GM18861 (cell line): ENCODE measurements at regions not wholly inside any gene's neighbourhood (a gene's known extent, or its start where the extent isn't known, plus 50 kb on each side); places are given as distances from the start of the nearest gene placed in this dataset.
"Not testable (repeated sequence)": the region's sequence is repeated elsewhere in the genome, so short reads cannot be mapped to it uniquely, and the experiment has no call there.

Experiments
- ATAC-seq: cut with Tn5 transposase; IDR thresholded peaks from one replicate; pipeline ENCODE4 v1.9.1; 2021; ENCODE audit not compliant: unreplicated experiment

- ATAC-seq: no peak
These were observed 1207.6 kb downstream of the OTOL1 start for GRCh38 chr3:162704238-162704637.

- ATAC-seq: no peak
These were observed 1208.3 kb downstream of the OTOL1 start for GRCh38 chr3:162704799-162705385.

- ATAC-seq: not testable (repeated sequence)
These were observed 1211.8 kb downstream of the OTOL1 start for GRCh38 chr3:162708394-162708793.

- ATAC-seq: not testable (repeated sequence)
These were observed 1212.5 kb downstream of the OTOL1 start for GRCh38 chr3:162708942-162709706.

GRCh38 chr3:162710332-162711112 lies 1213.9 kb downstream of the OTOL1 start:
- ATAC-seq: no peak

GRCh38 chr3:162717074-162717473 lies 1220.5 kb downstream of the OTOL1 start:
- not testable (repeated sequence) for ATAC-seq

GRCh38 chr3:162718697-162719096 lies 1222.1 kb downstream of the OTOL1 start:
- no peak for ATAC-seq

- no peak for ATAC-seq
These were observed 1223.2 kb downstream of the OTOL1 start for GRCh38 chr3:162719684-162720341.

GRCh38 chr3:162721736-162722135 lies 1225.1 kb downstream of the OTOL1 start:
- ATAC-seq: no peak

GRCh38 chr3:162722337-162722736 lies 1225.7 kb downstream of the OTOL1 start:
- ATAC-seq: no peak

GRCh38 chr3:162722796-162723195 lies 1226.2 kb downstream of the OTOL1 start:
- not testable (repeated sequence) for ATAC-seq

GRCh38 chr3:162729686-162730085 lies 1233.1 kb downstream of the OTOL1 start:
- ATAC-seq: no peak

- ATAC-seq: not testable (repeated sequence)
These were observed 1235.4 kb downstream of the OTOL1 start for GRCh38 chr3:162731961-162732360.

- ATAC-seq: no peak
These were observed 1242.2 kb downstream of the OTOL1 start for GRCh38 chr3:162738784-162739183.

- ATAC-seq: no peak
These were observed 1244.5 kb downstream of the OTOL1 start for GRCh38 chr3:162740941-162741596.

- ATAC-seq: no peak
These were observed 1245.6 kb downstream of the OTOL1 start for GRCh38 chr3:162742159-162742717.

GRCh38 chr3:162743091-162743490 lies 1246.5 kb downstream of the OTOL1 start:
- no peak for ATAC-seq

- no peak for ATAC-seq
These were observed 1264.2 kb downstream of the OTOL1 start for GRCh38 chr3:162760789-162761188.

- ATAC-seq: no peak
These were observed 1267.6 kb downstream of the OTOL1 start for GRCh38 chr3:162764051-162764807.

- ATAC-seq: no peak
These were observed 1268.1 kb downstream of the OTOL1 start for GRCh38 chr3:162764808-162765071.
